ENCODE measurements at regions not wholly inside any gene's neighbourhood (a gene's known extent, or its start where the extent isn't known, plus 50 kb on each side); places are given as distances from the start of the nearest gene placed in this dataset.
"Not testable (repeated sequence)": the region's sequence is repeated elsewhere in the genome, so short reads cannot be mapped to it uniquely, and the experiment has no call there.

- no peak for DNase-seq
Measured at GRCh38 chr5:159800131-159800840, 116.0 kb upstream of the ADRA1B start.

- DNase-seq, result no peak
Measured at GRCh38 chr5:159801303-159801702, 115.0 kb upstream of the ADRA1B start.

- DNase-seq, result peak; percentile 7
Measured at GRCh38 chr5:159802661-159803060, 113.6 kb upstream of the ADRA1B start.

GRCh38 chr5:159804121-159804520 lies 112.2 kb upstream of the ADRA1B start:
- no peak for DNase-seq

DNA sequence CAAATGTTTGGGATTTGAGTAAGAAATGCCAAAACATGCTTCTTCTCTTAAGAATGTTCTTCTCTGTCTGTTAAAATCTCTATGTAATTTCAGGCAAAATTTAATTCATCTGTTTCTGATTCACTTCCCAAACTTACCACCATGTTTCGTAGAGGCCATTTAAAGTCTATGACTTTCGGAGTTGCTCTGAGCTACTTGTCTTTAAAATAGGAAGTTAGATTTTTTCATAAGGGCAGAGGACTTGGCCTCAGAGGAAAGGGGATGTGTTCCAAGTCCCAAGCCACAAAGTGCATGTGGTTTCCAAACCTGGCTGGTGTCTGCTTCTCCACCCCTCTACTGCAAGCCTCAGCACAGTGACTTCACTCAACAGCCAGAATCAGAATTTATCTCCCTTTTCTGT lies 111.3 kb upstream of the ADRA1B start:
- DNase-seq, result peak; percentile 58

- not testable (repeated sequence) for DNase-seq
Measured at GRCh38 chr5:159807135-159807534, 109.1 kb upstream of the ADRA1B start.

DNA sequence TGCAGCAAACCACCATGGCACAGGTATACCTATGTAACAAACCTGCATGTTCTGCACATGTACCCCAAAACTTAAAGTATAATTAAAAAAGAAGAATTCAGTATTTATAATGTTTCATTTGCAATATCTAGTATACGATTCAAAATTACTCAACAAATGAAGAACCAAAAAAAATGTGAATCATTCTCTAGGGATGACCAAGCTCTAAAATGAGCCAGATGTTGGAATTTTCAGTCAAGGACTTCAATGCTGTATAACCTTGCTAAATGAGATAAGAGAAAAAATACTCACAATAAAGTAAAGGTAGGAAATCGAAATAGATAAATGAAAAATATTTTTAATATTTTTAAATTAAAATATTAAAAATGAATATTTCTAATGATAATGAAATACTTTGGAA lies 108.7 kb upstream of the ADRA1B start:
- no peak for DNase-seq

DNA sequence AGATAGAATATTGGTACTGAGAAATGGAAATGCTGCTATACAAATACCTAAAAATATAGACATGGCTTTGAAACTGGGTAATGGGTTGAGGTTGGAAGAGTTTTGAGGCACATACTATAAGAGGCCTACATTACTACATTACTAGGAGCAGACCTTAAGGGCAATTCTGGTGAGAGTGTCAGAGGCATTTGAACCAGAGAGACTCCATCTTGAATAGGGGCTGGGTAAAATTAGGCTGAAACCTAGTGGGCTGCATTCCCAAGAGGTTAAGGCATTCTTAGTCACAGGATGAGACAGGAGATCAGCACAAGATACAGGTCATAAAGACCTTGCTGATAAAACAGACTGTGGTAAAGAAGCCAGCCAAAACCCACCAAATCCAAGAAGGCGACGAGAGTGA lies 104.6 kb upstream of the ADRA1B start:
- DNase-seq, result no peak

- not testable (repeated sequence) for DNase-seq
Measured at GRCh38 chr5:159812759-159813158, 103.5 kb upstream of the ADRA1B start.

DNA sequence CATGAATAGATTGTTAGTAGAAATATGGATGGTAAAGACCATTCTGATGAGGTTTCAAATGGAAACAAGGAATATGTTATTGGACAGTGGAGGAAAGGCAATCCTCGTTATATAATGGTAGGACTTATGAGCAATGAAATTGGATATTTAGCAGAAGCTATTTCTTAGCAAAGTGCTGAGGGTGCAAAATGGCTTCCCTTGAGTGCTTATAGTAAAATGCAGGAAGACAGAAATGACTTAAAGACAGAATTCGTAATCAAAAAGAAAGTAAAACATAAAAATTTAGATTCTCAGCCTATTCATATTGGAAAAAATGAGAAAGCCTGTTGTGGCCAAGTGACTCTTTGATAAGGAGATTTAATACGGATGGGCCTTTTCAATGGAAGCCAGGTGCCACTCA lies 102.1 kb upstream of the ADRA1B start:
- DNase-seq, result no peak

- no peak for DNase-seq
Measured at GRCh38 chr5:159814805-159815585, 101.3 kb upstream of the ADRA1B start.

- DNase-seq, result no peak
Measured at GRCh38 chr5:159817262-159818029, 98.8 kb upstream of the ADRA1B start.

DNA sequence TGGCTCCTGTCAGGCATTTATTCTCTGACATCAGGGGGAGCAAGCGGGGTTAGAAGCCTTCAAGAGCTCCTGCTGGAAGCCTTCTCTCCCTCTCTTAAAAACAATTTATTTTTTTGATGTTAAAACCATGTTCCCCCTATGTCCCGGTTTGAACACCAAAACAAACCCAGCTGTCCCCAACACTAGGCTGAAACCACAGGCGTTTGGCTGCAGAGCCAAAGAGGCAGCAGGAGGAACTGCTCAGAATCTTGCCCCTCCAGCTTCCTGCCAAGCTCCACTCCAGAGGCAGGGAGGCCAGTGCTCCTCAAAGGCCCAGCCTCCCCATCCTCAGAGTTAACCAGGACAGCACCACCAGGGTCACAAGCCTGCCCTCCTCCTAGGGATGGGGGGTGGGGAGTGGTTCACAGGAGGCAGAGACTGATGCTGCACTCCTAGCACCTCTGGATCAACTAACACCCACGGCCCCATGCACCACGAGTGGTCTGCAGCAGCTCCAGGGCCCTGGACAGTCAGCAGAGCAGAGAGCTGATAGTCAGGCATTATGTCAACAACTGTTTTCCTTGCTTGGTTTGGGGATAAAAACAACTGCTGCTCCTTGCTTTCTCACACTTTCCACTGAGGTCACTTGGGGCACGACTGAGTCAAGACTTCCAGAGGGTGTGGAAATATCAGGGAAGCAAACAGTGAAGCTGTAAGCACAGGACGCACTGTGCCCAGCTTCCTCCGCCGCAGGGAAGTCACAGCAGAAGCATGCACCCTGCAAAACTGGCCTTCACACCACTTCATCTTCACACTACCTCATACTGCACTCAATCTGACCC lies 96.5 kb upstream of the ADRA1B start:
- no peak for DNase-seq

GRCh38 chr5:159820692-159821091 lies 95.6 kb upstream of the ADRA1B start:
- no peak for DNase-seq

GRCh38 chr5:159821461-159821940 lies 94.8 kb upstream of the ADRA1B start:
- no peak for DNase-seq

GRCh38 chr5:159824188-159825161 lies 91.8 kb upstream of the ADRA1B start:
- no peak for DNase-seq

- DNase-seq, result no peak
Measured at GRCh38 chr5:159825551-159826051, 90.7 kb upstream of the ADRA1B start.

DNA sequence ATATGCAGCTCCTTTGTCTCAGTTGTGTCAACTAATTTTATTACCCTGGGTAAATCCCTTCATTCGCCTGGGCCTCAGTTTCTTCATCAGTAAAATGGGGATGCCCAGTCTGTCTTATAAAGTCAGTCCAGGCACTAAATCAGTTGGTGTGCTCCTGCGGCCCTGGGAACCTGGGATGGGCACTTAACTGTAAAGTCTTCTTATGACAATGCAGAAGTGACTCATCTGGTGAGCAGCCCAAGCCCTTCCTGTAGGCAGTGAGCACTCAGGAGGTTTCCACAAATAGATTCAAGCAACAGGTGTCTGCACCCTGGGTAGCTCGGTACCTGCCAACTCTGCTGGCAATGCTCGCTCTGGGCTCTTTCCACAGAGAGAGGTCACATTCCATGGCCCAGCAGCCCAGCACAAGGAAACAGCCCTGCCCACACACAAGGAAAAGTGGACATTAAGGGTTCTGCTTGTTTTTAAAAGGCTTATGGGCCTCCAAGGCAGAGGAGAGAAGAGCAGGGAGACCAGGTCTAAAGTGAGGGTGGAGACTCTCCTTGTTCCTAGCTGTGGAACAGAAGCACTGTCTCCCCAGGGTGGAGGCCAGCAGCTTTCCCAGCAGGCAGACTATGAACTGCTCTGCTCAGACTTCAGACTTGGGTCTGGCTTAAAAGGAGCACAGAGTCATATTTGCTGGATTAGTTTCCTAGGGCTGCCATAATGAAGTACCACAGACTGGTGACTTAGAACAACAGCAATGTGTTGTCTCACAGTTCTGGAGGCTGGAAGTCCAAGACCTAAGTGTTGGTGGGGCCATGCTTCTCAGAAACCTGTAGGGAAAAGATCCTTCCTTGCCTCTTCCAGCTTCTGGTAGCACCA lies 89.7 kb upstream of the ADRA1B start:
- DNase-seq, result no peak

- no peak for DNase-seq
Measured at GRCh38 chr5:159827861-159828260, 88.4 kb upstream of the ADRA1B start.

- no peak for DNase-seq
Measured at GRCh38 chr5:159832073-159832472, 84.2 kb upstream of the ADRA1B start.

Measured in hematopoietic multipotent progenitor cell treated with erythropoietin and hydrocortisone succinate and interleukin-3 and kit ligand, for 6 days (in vitro differentiated cells).